ENCODE measurements at regions not wholly inside any gene's neighbourhood (a gene's known extent, or its start where the extent isn't known, plus 50 kb on each side); places are given as distances from the start of the nearest gene placed in this dataset.

- TF ChIP-seq CTCF (IDR thresholded peaks at IDR 0.05) (no peak), EZH2 (IDR thresholded peaks at IDR 0.05; ENCODE audit: borderline replicate concordance, insufficient read depth, low read depth, low read length, poor library complexity, severe bottlenecking) (no peak)
- no peaks in the 10 kb centered on the region for H3K27me3 Mint-ChIP-seq
- ChIA-PET CTCF (no interaction called here), POLR2A (no interaction called here)
- no peaks in the 10 kb centered on the region for H3K9me3 Mint-ChIP-seq (ENCODE audit: insufficient read depth)
- no peak overlapping the region for H3K27ac ChIP-seq (ENCODE audit: low read length in 2 of 2)
- H3K4me1 Mint-ChIP-seq: no peaks in the 10 kb centered on the region
- no peaks in the 10 kb centered on the region for H4K20me1 ChIP-seq (ENCODE audit: control insufficient read depth, insufficient read depth, low read length, poor library complexity, severe bottlenecking)
- no peaks in the 10 kb centered on the region for H3K4me1 ChIP-seq (ENCODE audit: control insufficient read depth in 2 of 2, insufficient read depth in 2 of 2, low read length in 2 of 2)
- H3K9me3 ChIP-seq (ENCODE audit: control extremely low read depth in 1 of 3, control insufficient read depth in 2 of 3, insufficient read depth in 1 of 3, low read length in 2 of 3): peaks cover 0 to 16% (median 0%) of the 10 kb centered on the region in 3 donors
- intact Hi-C loops (cut with micrococcal nuclease): no loop called here
- H3K27me3 ChIP-seq (replicated peaks in 1 of 4; ENCODE audit: control extremely low read depth in 1 of 4, control insufficient read depth in 3 of 4, insufficient read depth in 4 of 4, low read length in 3 of 4): no peaks in the 10 kb centered on the region
- H3K9ac ChIP-seq (ENCODE audit: low read length): no peak overlapping the region
- H3K4me3 Mint-ChIP-seq: no peak overlapping the region
- H3K27ac Mint-ChIP-seq: no peak overlapping the region
- H2AFZ ChIP-seq (ENCODE audit: insufficient read depth, low read depth, low read length, poor library complexity, severe bottlenecking): no peak overlapping the region
- no peaks in the 10 kb centered on the region for H3K36me3 ChIP-seq (replicated peaks in 1 of 2; ENCODE audit: control extremely low read depth in 1 of 2, control insufficient read depth in 1 of 2, extremely low read depth in 1 of 2, insufficient read depth in 2 of 2, low read length in 1 of 2)
- 82% methylated on average over 3 of the region's 4 CpGs for WGBS (ENCODE audit: insufficient coverage)
- H3K4me3 ChIP-seq (ENCODE audit: control extremely low read depth in 1 of 5, extremely low read depth in 1 of 5, insufficient read depth in 1 of 5, low read depth in 2 of 5, low read length in 4 of 5): no peak overlapping the region
- DNase-seq: no peak
- H3K79me2 ChIP-seq (ENCODE audit: control insufficient read depth, insufficient read depth, low read length): no peaks in the 10 kb centered on the region
- no peak for ATAC-seq (ENCODE audit: low read depth)
- no peak overlapping the region for H3K4me2 ChIP-seq (replicated peaks; ENCODE audit: low read depth, low read length, poor library complexity, severe bottlenecking)
Observed at GRCh38 chr4:170775851-170776250, 686.1 kb upstream of the AADAT start.

DNA sequence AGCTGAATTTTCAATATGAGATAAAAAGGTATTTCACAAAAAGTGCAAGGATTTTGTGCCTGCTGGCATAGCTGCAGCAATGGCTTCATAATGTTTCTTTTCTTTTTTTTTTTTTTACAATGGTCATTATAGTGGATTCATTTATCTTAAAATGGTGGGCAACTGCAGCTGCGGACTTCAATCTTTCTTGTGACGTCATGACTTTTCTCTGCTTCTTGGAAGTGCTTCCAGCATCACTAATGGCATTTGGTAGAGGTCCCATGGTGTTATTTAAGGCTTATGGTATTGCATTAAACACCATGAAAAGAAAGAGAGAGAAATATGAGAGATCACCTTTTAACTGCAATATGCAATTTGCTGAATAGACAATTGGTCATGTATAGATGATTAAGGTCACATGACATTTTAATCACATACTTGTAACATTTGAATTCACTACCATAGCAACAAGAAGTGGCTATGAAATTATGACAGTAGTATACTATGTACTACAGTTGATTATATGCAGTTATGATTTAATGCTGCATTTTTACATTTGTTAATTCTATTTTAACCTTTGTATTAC lies 684.0 kb upstream of the AADAT start:
- Histone ChIP-seq H3K4me1 (ENCODE audit: control insufficient read depth in 2 of 2, insufficient read depth in 2 of 2, low read length in 2 of 2) (no peaks in the 10 kb centered on the region), H3K27me3 (replicated peaks in 1 of 4; ENCODE audit: control extremely low read depth in 1 of 4, control insufficient read depth in 3 of 4, insufficient read depth in 4 of 4, low read length in 3 of 4) (no peaks in the 10 kb centered on the region), H3K9ac (ENCODE audit: low read length) (no peak overlapping the region), H3K79me2 (ENCODE audit: control insufficient read depth, insufficient read depth, low read length) (no peaks in the 10 kb centered on the region), H3K36me3 (replicated peaks in 1 of 2; ENCODE audit: control extremely low read depth in 1 of 2, control insufficient read depth in 1 of 2, extremely low read depth in 1 of 2, insufficient read depth in 2 of 2, low read length in 1 of 2) (no peaks in the 10 kb centered on the region), H4K20me1 (ENCODE audit: control insufficient read depth, insufficient read depth, low read length, poor library complexity, severe bottlenecking) (no peaks in the 10 kb centered on the region), H3K27ac (ENCODE audit: low read length in 2 of 2) (no peak overlapping the region), H3K9me3 (ENCODE audit: control extremely low read depth in 1 of 3, control insufficient read depth in 2 of 3, insufficient read depth in 1 of 3, low read length in 2 of 3) (peaks cover 0 to 15% (median 0%) of the 10 kb centered on the region in 3 donors), H3K4me2 (replicated peaks; ENCODE audit: low read depth, low read length, poor library complexity, severe bottlenecking) (no peak overlapping the region), H2AFZ (ENCODE audit: insufficient read depth, low read depth, low read length, poor library complexity, severe bottlenecking) (no peak overlapping the region), H3K4me3 (ENCODE audit: control extremely low read depth in 1 of 5, extremely low read depth in 1 of 5, insufficient read depth in 1 of 5, low read depth in 2 of 5, low read length in 4 of 5) (no peak overlapping the region)
- no peak overlapping the region for H3K4me3 Mint-ChIP-seq
- ATAC-seq (ENCODE audit: low read depth) (no peak), DNase-seq (no peak)
- H3K27me3 Mint-ChIP-seq: no peaks in the 10 kb centered on the region
- ChIA-PET CTCF (no interaction called here), POLR2A (no interaction called here)
- no peak for TF ChIP-seq CTCF (IDR thresholded peaks at IDR 0.05)
- no peak for TF ChIP-seq EZH2 (IDR thresholded peaks at IDR 0.05; ENCODE audit: borderline replicate concordance, insufficient read depth, low read depth, low read length, poor library complexity, severe bottlenecking)
- H3K27ac Mint-ChIP-seq: no peak overlapping the region
- H3K9me3 Mint-ChIP-seq (ENCODE audit: insufficient read depth): no peaks in the 10 kb centered on the region
- intact Hi-C loops (cut with micrococcal nuclease): no loop called here
- no peaks in the 10 kb centered on the region for H3K4me1 Mint-ChIP-seq
- WGBS (ENCODE audit: insufficient coverage): 75% methylated on average over 2 of the region's 2 CpGs
